Lung (tissue), 11 donors: ENCODE measurements at regions not wholly inside any gene's neighbourhood (a gene's known extent, or its start where the extent isn't known, plus 50 kb on each side); places are given as distances from the start of the nearest gene placed in this dataset.
A peak's percentile ranks its signal among the peaks of the same experiment; 100 is the strongest.

Experiments used
- ATAC-seq: fragments of 200-7000 bp; cut with Tn5 transposase; one replicate; pipeline ENCODE4 v1.9.1; 2020; ENCODE audit warnings: moderate number of reproducible peaks; ENCODE audit not compliant: insufficient read depth, low FRiP score
- DNase-seq, 3 donors: peaks; one replicate each; pipeline ENCODE4 v3.0.0-alpha.2; 2013 to 2017
- H3K27ac ChIP-seq, 2 donors: one replicate each; pipeline ENCODE4 v1.5.1; 2013; ENCODE audit warnings: mild to moderate bottlenecking in 2 of 2, moderate library complexity in 2 of 2, control low read depth in 1 of 2, inconsistent platforms in 1 of 2, low read depth in 1 of 2, low read length in 1 of 2
- H3K27me3 ChIP-seq, 3 donors: one replicate each; pipeline ENCODE4 v1.5.1; 2013; ENCODE audit warnings: low read length in 2 of 3; ENCODE audit not compliant: control insufficient read depth in 3 of 3, insufficient read depth in 3 of 3
- H3K36me3 ChIP-seq, 4 donors: one replicate each; pipeline ENCODE4 v1.5.1; 2013; ENCODE audit warnings: low read length in 4 of 4, mild to moderate bottlenecking in 1 of 4, moderate library complexity in 1 of 4; ENCODE audit not compliant: control insufficient read depth in 4 of 4, insufficient read depth in 4 of 4
- H3K4me1 ChIP-seq, 5 donors: one replicate each; pipeline ENCODE4 v1.5.1; 2013; ENCODE audit warnings: low read length in 5 of 5, mild to moderate bottlenecking in 2 of 5, moderate library complexity in 1 of 5; ENCODE audit not compliant: control insufficient read depth in 5 of 5, insufficient read depth in 5 of 5
- H3K4me3 ChIP-seq: one replicate; pipeline ENCODE4 v1.5.1; 2013; ENCODE audit warnings: mild to moderate bottlenecking, control low read depth, moderate library complexity
- H3K9ac ChIP-seq, 2 donors: one replicate each; pipeline ENCODE4 v1.5.1; 2013; ENCODE audit warnings: low read length in 2 of 2, control low read depth in 1 of 2; ENCODE audit not compliant: insufficient read depth in 1 of 2
- H3K9me3 ChIP-seq, 4 donors: one replicate each; pipeline ENCODE4 v1.5.1; 2013; ENCODE audit warnings: low read length in 3 of 4, mild to moderate bottlenecking in 1 of 4, moderate library complexity in 1 of 4; ENCODE audit not compliant: control insufficient read depth in 4 of 4, insufficient read depth in 3 of 4
- WGBS, 2 donors: extraction: QIAGEN DNeasy Blood & Tissue Kit; methylation state at CpG; one replicate each; pipeline ENCODE4 v1.1.7; 2013; 5-methylcytosine and 5-hydroxymethylcytosine counted together
- TF ChIP-seq, protein P1 (sequence below): IDR thresholded peaks from 2 replicates; pipeline ENCODE4 v1.5.1; 2012; ENCODE audit warnings: mild to moderate bottlenecking; ENCODE audit errors: control extremely low read depth, extremely low read depth
- donor health status: control.
- donor health status: control.
- donor health status: Bipolar disorder and iron deficiency.
- donor health status: healthy.
- donor health status: DM: yes; HTN: yes; CAD: no.

DNA sequence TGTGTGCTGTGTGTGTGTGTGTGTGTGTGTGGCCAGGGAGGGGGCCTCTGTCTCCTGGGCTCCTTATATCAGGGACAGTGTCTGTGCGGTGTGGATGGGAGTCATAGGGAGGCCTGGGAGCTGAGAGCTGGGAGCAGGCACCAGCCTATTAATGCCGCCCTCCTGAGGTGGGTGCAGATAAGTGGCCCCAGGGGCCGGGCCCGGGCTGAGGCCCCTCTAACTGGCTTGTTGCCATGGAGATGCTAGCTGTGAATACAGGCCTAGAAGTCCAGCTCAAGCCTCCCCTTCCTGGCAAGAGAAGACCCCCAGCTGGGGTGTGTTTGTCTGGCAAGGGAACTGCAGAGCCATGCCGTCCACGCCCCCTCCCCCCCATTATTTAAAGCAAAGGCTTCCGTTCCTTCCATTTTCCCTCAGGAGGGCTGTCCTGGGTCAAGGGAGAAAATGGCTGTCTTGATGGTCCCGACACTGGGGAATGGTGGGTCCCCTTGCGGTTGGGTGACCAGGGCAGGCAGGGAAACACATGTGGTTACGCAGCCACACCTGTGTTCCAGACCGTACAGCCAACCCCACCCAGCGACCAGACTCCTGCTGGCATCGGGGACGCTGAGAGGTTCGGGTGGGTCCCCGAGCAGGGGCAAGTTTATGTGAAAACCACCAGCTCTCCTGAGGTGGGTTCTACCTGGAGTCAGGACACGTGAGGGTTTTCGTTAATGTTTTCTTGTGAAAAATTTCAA is 141.1 kb downstream of the MRM1 start:
- Histone ChIP-seq H3K4me3 (no peak overlapping the region), H3K4me1 (peaks cover 0 to 5% (median 0%) of the 10 kb centered on the region in 5 donors), H3K36me3 (no peaks in the 10 kb centered on the region), H3K9ac (no peak overlapping the region), H3K27me3 (peaks cover 0 to 5% (median 2%) of the 10 kb centered on the region in 3 donors), H3K9me3 (no peaks in the 10 kb centered on the region), H3K27ac (no peak overlapping the region)
- 62 to 63% methylated on average over 18 of the region's 18 CpGs for WGBS, 2 donors
- no peak for ATAC-seq
- TF ChIP-seq, protein P1, sequence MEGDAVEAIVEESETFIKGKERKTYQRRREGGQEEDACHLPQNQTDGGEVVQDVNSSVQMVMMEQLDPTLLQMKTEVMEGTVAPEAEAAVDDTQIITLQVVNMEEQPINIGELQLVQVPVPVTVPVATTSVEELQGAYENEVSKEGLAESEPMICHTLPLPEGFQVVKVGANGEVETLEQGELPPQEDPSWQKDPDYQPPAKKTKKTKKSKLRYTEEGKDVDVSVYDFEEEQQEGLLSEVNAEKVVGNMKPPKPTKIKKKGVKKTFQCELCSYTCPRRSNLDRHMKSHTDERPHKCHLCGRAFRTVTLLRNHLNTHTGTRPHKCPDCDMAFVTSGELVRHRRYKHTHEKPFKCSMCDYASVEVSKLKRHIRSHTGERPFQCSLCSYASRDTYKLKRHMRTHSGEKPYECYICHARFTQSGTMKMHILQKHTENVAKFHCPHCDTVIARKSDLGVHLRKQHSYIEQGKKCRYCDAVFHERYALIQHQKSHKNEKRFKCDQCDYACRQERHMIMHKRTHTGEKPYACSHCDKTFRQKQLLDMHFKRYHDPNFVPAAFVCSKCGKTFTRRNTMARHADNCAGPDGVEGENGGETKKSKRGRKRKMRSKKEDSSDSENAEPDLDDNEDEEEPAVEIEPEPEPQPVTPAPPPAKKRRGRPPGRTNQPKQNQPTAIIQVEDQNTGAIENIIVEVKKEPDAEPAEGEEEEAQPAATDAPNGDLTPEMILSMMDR, result no peak
- DNase-seq, result peak; percentile 35 to 52 (median 38)

DNA sequence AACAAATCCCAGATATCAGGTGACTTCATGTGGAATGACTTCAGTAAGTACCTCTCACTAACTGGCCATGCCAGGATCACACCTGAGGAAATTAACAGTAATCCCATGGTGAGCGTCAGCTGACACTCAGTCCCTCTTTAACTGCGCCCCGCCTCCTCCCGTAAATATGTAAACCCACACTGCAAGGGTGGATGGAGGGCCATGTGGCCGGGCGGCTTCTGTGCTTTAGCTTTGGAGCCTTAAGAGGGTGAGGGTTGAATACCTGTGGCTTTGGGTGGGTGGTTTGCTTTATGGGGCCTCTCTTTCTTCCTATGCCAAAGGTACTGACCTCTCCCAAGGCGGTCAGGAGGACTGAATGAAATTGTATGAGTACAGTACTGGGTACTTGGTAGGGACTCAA is 141.7 kb downstream of the MRM1 start:
- H3K4me3 ChIP-seq, result no peak overlapping the region
- H3K36me3 ChIP-seq, result no peaks in the 10 kb centered on the region
- WGBS, 2 donors, result 60 to 72% methylated on average over 7 of the region's 7 CpGs
- no peak overlapping the region for H3K27ac ChIP-seq
- peak in 1 of 3 donors; percentile 21 for DNase-seq
- peak; percentile 65 for ATAC-seq
- H3K9me3 ChIP-seq, result no peaks in the 10 kb centered on the region
- H3K4me1 ChIP-seq, result peaks cover 0 to 5% (median 0%) of the 10 kb centered on the region in 5 donors
- TF ChIP-seq, protein P1, result no peak
- no peak overlapping the region for H3K9ac ChIP-seq
- peaks cover 0 to 5% (median 2%) of the 10 kb centered on the region in 3 donors for H3K27me3 ChIP-seq

DNA sequence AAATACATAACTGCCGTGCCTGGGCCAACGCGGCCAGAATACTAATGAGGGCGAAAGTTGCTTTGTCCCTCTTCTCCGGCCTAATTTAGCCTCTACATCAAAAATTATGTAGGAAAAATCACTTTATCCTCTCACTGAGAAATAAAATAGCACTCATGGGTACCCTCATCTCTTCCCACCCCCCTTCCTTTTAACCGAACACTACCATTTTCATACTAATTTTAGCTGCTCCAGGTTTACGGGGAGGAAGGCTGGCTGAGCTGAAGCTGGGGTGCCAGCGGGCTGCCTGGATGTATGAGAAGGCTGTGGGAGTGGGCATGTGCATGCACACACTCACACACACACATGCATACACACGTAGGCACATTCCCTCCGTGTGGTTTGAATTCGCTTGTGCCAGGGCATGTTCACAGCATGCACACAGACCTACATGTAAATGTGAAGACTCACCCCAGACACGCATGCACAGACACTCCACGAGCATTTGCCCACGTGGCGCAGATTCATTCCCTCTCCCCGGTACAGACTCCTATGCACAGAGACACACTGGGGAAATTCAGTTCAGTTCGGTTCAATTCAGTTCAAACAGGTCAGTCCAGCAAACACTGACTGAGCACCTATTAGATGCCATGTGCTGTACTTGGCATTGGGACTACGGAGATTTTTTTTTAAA is 145.1 kb downstream of the MRM1 start:
- Histone ChIP-seq H3K9ac (no peak overlapping the region), H3K27me3 (peaks cover 0 to 9% (median 2%) of the 10 kb centered on the region in 3 donors), H3K36me3 (no peaks in the 10 kb centered on the region), H3K9me3 (no peaks in the 10 kb centered on the region), H3K27ac (no peak overlapping the region), H3K4me1 (peaks cover 0 to 5% (median 0%) of the 10 kb centered on the region in 5 donors), H3K4me3 (no peak overlapping the region)
- ATAC-seq, result no peak
- TF ChIP-seq, protein P1, result no peak
- no peak for DNase-seq
- 91 to 95% methylated on average over 18 of the region's 18 CpGs for WGBS, 2 donors
